Liver (tissue), 8 donors: ENCODE measurements at regions not wholly inside any gene's neighbourhood (a gene's known extent, or its start where the extent isn't known, plus 50 kb on each side); places are given as distances from the start of the nearest gene placed in this dataset.

Experiments used
- DNase-seq: peaks from one replicate; pipeline ENCODE4 v3.0.0-alpha.2; 2017; ENCODE audit warnings: low spot score
- H3K27ac ChIP-seq, 2 donors: one replicate each; pipeline ENCODE4 v1.7.0; 2013; ENCODE audit warnings: inconsistent platforms in 2 of 2, low read length in 2 of 2, control low read depth in 1 of 2, low read depth in 1 of 2, mild to moderate bottlenecking in 1 of 2
- H3K27me3 ChIP-seq, 4 donors: one replicate each; pipeline versions ENCODE4 v1.6.1 to v1.7.0; 2013; ENCODE audit warnings: low read length in 3 of 4, inconsistent platforms in 1 of 4, mild to moderate bottlenecking in 1 of 4, moderate library complexity in 1 of 4; ENCODE audit not compliant: control insufficient read depth in 4 of 4, insufficient read depth in 4 of 4
- H3K36me3 ChIP-seq, 4 donors: one replicate each; pipeline versions ENCODE4 v1.6.1 to v1.7.0; 2013; ENCODE audit warnings: low read length in 3 of 4, mild to moderate bottlenecking in 3 of 4, low read depth in 1 of 4, moderate library complexity in 1 of 4; ENCODE audit not compliant: control insufficient read depth in 4 of 4, insufficient read depth in 3 of 4
- H3K4me1 ChIP-seq, 4 donors: one replicate each; pipeline versions ENCODE4 v1.6.1 to v1.7.0; 2013; ENCODE audit warnings: low read length in 3 of 4, mild to moderate bottlenecking in 3 of 4, moderate library complexity in 1 of 4; ENCODE audit not compliant: control insufficient read depth in 4 of 4, insufficient read depth in 4 of 4
- H3K4me3 ChIP-seq, 3 donors: one replicate each; pipeline versions ENCODE4 v1.6.1 to v1.7.0; 2013; ENCODE audit warnings: low read length in 3 of 3, control low read depth in 1 of 3, low read depth in 1 of 3, mild to moderate bottlenecking in 1 of 3
- H3K9ac ChIP-seq, 2 donors: one replicate each; pipeline ENCODE4 v1.7.0; 2013; ENCODE audit warnings: low read length in 2 of 2, mild to moderate bottlenecking in 2 of 2, moderate library complexity in 2 of 2, control low read depth in 1 of 2, low read depth in 1 of 2
- H3K9me3 ChIP-seq, 4 donors: one replicate each; pipeline versions ENCODE4 v1.6.1 to v1.7.0; 2013; ENCODE audit warnings: low read length in 3 of 4; ENCODE audit not compliant: control insufficient read depth in 4 of 4
- ATF3 ChIP-seq: IDR thresholded peaks from 2 replicates; pipeline ENCODE4 v1.6.1; 2016; ENCODE audit warnings: antibody characterized with exemption
- CTCF ChIP-seq: fragments of 150-350 bp; IDR thresholded peaks from 2 replicates; pipeline ENCODE4 v1.5.1; 2017; ENCODE audit warnings: improper control_type of control experiment, low read depth, low read length; ENCODE audit not compliant: missing input control
- EGR1 ChIP-seq, 2 donors: IDR thresholded peaks; 2 replicates each; pipeline ENCODE4 v1.6.1; 2016 to 2018; ENCODE audit warnings: antibody characterized with exemption in 2 of 2, low read depth in 2 of 2
- FOXA1 ChIP-seq: IDR thresholded peaks from 2 replicates; pipeline ENCODE4 v1.6.1; 2016; ENCODE audit warnings: antibody characterized with exemption
- FOXA2 ChIP-seq: IDR thresholded peaks from 2 replicates; pipeline ENCODE4 v1.6.1; 2016; ENCODE audit warnings: antibody characterized with exemption
- GABPA ChIP-seq, 2 donors: IDR thresholded peaks in 1 of 2; conservative IDR thresholded peaks in 1 of 2; 2 replicates each; pipeline ENCODE4 v1.6.1; 2016; ENCODE audit warnings: antibody characterized with exemption in 2 of 2, mild to moderate bottlenecking in 1 of 2, moderate library complexity in 1 of 2
- HNF4A ChIP-seq, 2 donors: conservative IDR thresholded peaks; 2 replicates each; pipeline ENCODE4 v1.6.1; 2016; ENCODE audit warnings: antibody characterized with exemption in 2 of 2, mild to moderate bottlenecking in 2 of 2
- HNF4G ChIP-seq: IDR thresholded peaks from 2 replicates; pipeline ENCODE4 v1.6.1; 2016; ENCODE audit warnings: antibody characterized with exemption
- JUND ChIP-seq, 2 donors: IDR thresholded peaks; 2 replicates each; pipeline ENCODE4 v1.6.1; 2016; ENCODE audit warnings: antibody characterized with exemption in 2 of 2
- MAX ChIP-seq: IDR thresholded peaks from 2 replicates; pipeline ENCODE4 v1.6.1; 2016; ENCODE audit warnings: antibody characterized with exemption
- NR2F2 ChIP-seq: IDR thresholded peaks from 2 replicates; pipeline ENCODE4 v1.6.1; 2016; ENCODE audit warnings: antibody characterized with exemption
- RAD21 ChIP-seq, 2 donors: IDR thresholded peaks; 2 replicates each; pipeline ENCODE4 v1.6.1; 2016; ENCODE audit warnings: antibody characterized with exemption in 2 of 2, mild to moderate bottlenecking in 2 of 2
- REST ChIP-seq: IDR thresholded peaks from 2 replicates; pipeline ENCODE4 v1.6.1; 2016; ENCODE audit warnings: antibody characterized with exemption, mild to moderate bottlenecking
- RXRA ChIP-seq, 2 donors: IDR thresholded peaks; 2 replicates each; pipeline ENCODE4 v1.6.1; 2017 to 2018; ENCODE audit warnings: antibody characterized with exemption in 2 of 2, mild to moderate bottlenecking in 1 of 2
- SP1 ChIP-seq: IDR thresholded peaks from 2 replicates; pipeline ENCODE4 v1.6.1; 2018; ENCODE audit warnings: antibody characterized with exemption, mild to moderate bottlenecking
- TAF1 ChIP-seq: conservative IDR thresholded peaks from 2 replicates; pipeline ENCODE4 v1.6.1; 2016; ENCODE audit warnings: antibody characterized with exemption, mild to moderate bottlenecking
- YY1 ChIP-seq: IDR thresholded peaks from 2 replicates; pipeline ENCODE4 v1.6.1; 2016; ENCODE audit warnings: antibody characterized with exemption, mild to moderate bottlenecking
- ZBTB33 ChIP-seq: IDR thresholded peaks from 2 replicates; pipeline ENCODE4 v1.6.1; 2016; ENCODE audit warnings: antibody characterized with exemption
- WGBS: extraction: QIAGEN DNeasy Blood & Tissue Kit; methylation state at CpG from one replicate; pipeline ENCODE4 v1.1.7; 2013; 5-methylcytosine and 5-hydroxymethylcytosine counted together
- donor health status: healthy.
- donor health status: healthy.
- donor health status: healthy.
- donor health status: healthy.
- donor health status: healthy.

GRCh38 chr12:45644541-45644940, 85.0 kb upstream of the ARID2 start (continued):
- no peak for TF ChIP-seq JUND (IDR thresholded peaks at IDR 0.05)
- no peak for TF ChIP-seq TAF1
- no peak for TF ChIP-seq FOXA1
- no peak for TF ChIP-seq YY1

GRCh38 chr12:45646851-45647581, 82.5 kb upstream of the ARID2 start:
- Histone ChIP-seq H3K36me3 (no peaks in the 10 kb centered on the region), H3K27me3 (no peaks in the 10 kb centered on the region), H3K9me3 (no peaks in the 10 kb centered on the region), H3K27ac (no peak overlapping the region), H3K4me1 (peaks cover 0 to 14% (median 10%) of the 10 kb centered on the region in 4 donors), H3K4me3 (no peak overlapping the region), H3K9ac (no peak overlapping the region)
- DNase-seq, result no peak
- WGBS, result 96% methylated on average over 4 of the region's 4 CpGs
- no peak for TF ChIP-seq ATF3

GRCh38 chr12:45648070-45648469, 81.4 kb upstream of the ARID2 start:
- no peak for DNase-seq
- H3K36me3 ChIP-seq, result no peaks in the 10 kb centered on the region
- H3K27ac ChIP-seq, result peak overlapping the region; percentile 21 to 29
- H3K9ac ChIP-seq, result no peak overlapping the region
- no peaks in the 10 kb centered on the region for H3K9me3 ChIP-seq
- H3K27me3 ChIP-seq, result no peaks in the 10 kb centered on the region
- H3K4me3 ChIP-seq, result no peak overlapping the region
- 33% methylated on average over 3 of the region's 3 CpGs for WGBS
- TF ChIP-seq ZBTB33 (peak; percentile 83), SP1 (peak; percentile 91), CTCF (no peak), HNF4A (conservative IDR thresholded peaks at IDR 0.05) (peak; percentile 99), GABPA (IDR thresholded peaks at IDR 0.05 in 1 of 2, conservative IDR thresholded peaks at IDR 0.05 in 1 of 2) (no peak), RAD21 (IDR thresholded peaks at IDR 0.05) (peak; percentile 56 to 68), TAF1 (no peak), YY1 (peak; percentile 89), JUND (IDR thresholded peaks at IDR 0.05) (peak; percentile 79 to 84), RXRA (IDR thresholded peaks at IDR 0.05) (peak; percentile 88 to 93), EGR1 (IDR thresholded peaks at IDR 0.05; ENCODE audit: low read depth in 2 of 2) (peak in 1 of 2 donors; percentile 35), REST (peak; percentile 74), NR2F2 (peak; percentile 65), FOXA1 (peak; percentile 76), MAX (peak; percentile 93), HNF4G (peak; percentile 97), FOXA2 (peak; percentile 64), ATF3 (no peak)
- peaks cover 0 to 21% (median 12%) of the 10 kb centered on the region in 4 donors for H3K4me1 ChIP-seq
